Esophagus muscularis mucosa (tissue), 4 donors: ENCODE measurements at regions not wholly inside any gene's neighbourhood (a gene's known extent, or its start where the extent isn't known, plus 50 kb on each side); places are given as distances from the start of the nearest gene placed in this dataset.

Source experiments
- DNase-seq: peaks from one replicate; pipeline ENCODE4 v3.0.0-alpha.2; 2017; ENCODE audit errors: extremely low spot score
- H3K27ac ChIP-seq, 4 donors: fragments of 200-600 bp; sonication (generic); replicated peaks in 1 of 4; 1 replicate in 3 of 4; 2 replicates in 1 of 4; pipeline ENCODE4 v1.5.1; 2016 to 2019; ENCODE audit warnings: mild to moderate bottlenecking in 1 of 4
- H3K27me3 ChIP-seq, 4 donors: fragments of 200-600 bp; sonication (generic); one replicate each; pipeline versions ENCODE4 v1.5.1 to v1.6.0; 2016 to 2019
- H3K36me3 ChIP-seq, 4 donors: fragments of 200-600 bp; sonication (generic); one replicate each; pipeline ENCODE4 v1.5.1; 2016 to 2019
- H3K4me1 ChIP-seq, 4 donors: fragments of 200-600 bp; sonication (generic); one replicate each; pipeline ENCODE4 v1.5.1; 2016 to 2019
- H3K4me3 ChIP-seq, 4 donors: fragments of 200-600 bp; sonication (generic); 1 replicate in 2 of 4; 2 replicates in 2 of 4; pipeline ENCODE4 v1.5.1; 2016 to 2019; ENCODE audit warnings: mild to moderate bottlenecking in 4 of 4, moderate library complexity in 1 of 4
- H3K9me3 ChIP-seq, 4 donors: fragments of 200-600 bp; sonication (generic); 1 replicate in 3 of 4; 2 replicates in 1 of 4; pipeline ENCODE4 v1.5.1; 2016 to 2019
- CTCF ChIP-seq, 3 experiments: fragments of 200-600 bp in 2 of 3; fragments of 450-650 bp in 1 of 3; sonication (generic) in 2 of 3; IDR thresholded peaks; one replicate each; pipeline ENCODE4 v1.5.1; 2017 to 2019; ENCODE audit warnings: antibody characterized with exemption in 3 of 3, mild to moderate bottlenecking in 2 of 3, moderate library complexity in 1 of 3
- EP300 ChIP-seq: sonication (generic); formaldehyde crosslinking; IDR thresholded peaks from one replicate; pipeline ENCODE4 v1.6.1; 2017; ENCODE audit warnings: antibody characterized with exemption
- POLR2A ChIP-seq: fragments of 450-650 bp; IDR thresholded peaks from one replicate; pipeline ENCODE4 v1.6.1; 2017; ENCODE audit warnings: antibody characterized with exemption, moderate library complexity, mild to moderate bottlenecking, low read depth
- POLR2AphosphoS5 ChIP-seq, 2 donors: sonication (generic); formaldehyde crosslinking; IDR thresholded peaks; one replicate each; pipeline ENCODE4 v1.6.1; 2017; ENCODE audit warnings: antibody characterized with exemption in 2 of 2
- WGBS: methylation state at CpG from one replicate; pipeline ENCODE4 v1.1.5; 2018; 5-methylcytosine and 5-hydroxymethylcytosine counted together
- intact Hi-C: fragments of 100-400 bp; cut with DNase I; formaldehyde crosslinking; loops from one replicate; pipeline ENCODE4 v1.15.1; 2023

DNA sequence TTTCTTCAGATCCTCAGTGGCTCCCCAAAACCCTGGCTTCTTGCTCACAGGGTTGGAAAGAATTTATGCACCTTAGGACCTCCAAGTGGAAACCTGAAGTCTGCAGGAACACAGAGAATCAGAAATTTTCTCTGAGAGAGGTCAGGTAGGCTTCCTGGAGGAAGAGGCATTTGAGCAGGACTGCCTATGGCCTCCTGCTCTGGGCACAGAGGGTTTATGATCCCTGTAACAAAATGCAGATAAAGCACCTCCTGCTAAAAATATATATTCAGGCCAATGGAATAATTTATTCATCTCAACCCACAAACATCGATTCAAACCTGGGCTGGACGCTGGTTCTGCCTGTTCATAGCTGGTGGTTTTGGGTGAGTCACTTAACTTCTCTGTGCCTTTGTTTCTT, 68.1 kb upstream of the FGF3 start:
- peaks cover 0 to 75% (median 0%) of the 10 kb centered on the region in 4 donors for H3K27me3 ChIP-seq
- intact Hi-C loops: loop anchor here (5.0 kb wide), 1 partner anchor 200 kb away; no protein-coding TSS in a partner anchor
- no peak for DNase-seq

GRCh38 chr11:69887841-69888427, 68.7 kb upstream of the FGF3 start:
- intact Hi-C loops: loop anchor here (5.0 kb wide), 1 partner anchor 201 kb away; no protein-coding TSS in a partner anchor
- Histone ChIP-seq H3K27ac (no peak overlapping the region), H3K4me1 (peaks cover 0 to 15% (median 14%) of the 10 kb centered on the region in 4 donors), H3K4me3 (no peak overlapping the region), H3K9me3 (no peaks in the 10 kb centered on the region), H3K27me3 (peaks cover 0 to 76% (median 0%) of the 10 kb centered on the region in 4 donors), H3K36me3 (no peaks in the 10 kb centered on the region)
- WGBS: 78% methylated on average over 8 of the region's 10 CpGs
- DNase-seq: no peak
- no peak for TF ChIP-seq CTCF (IDR thresholded peaks at IDR 0.05)
- no peak for TF ChIP-seq POLR2A
- no peak for TF ChIP-seq POLR2AphosphoS5 (IDR thresholded peaks at IDR 0.05)
- TF ChIP-seq EP300: no peak

More for the DNA sequence above, 68.1 kb upstream of the FGF3 start:
- Histone ChIP-seq H3K9me3 (no peaks in the 10 kb centered on the region), H3K4me3 (no peak overlapping the region), H3K27ac (no peak overlapping the region), H3K36me3 (no peaks in the 10 kb centered on the region), H3K4me1 (peaks cover 0 to 15% (median 13%) of the 10 kb centered on the region in 4 donors)
- 81% methylated on average over 2 of the region's 2 CpGs for WGBS
- TF ChIP-seq POLR2AphosphoS5 (IDR thresholded peaks at IDR 0.05): no peak
- no peak for TF ChIP-seq CTCF (IDR thresholded peaks at IDR 0.05)
- no peak for TF ChIP-seq EP300
- no peak for TF ChIP-seq POLR2A

GRCh38 chr11:69888483-69889181, 69.4 kb upstream of the FGF3 start:
- no peak for DNase-seq
- Histone ChIP-seq H3K36me3 (no peaks in the 10 kb centered on the region), H3K4me1 (peaks cover 0 to 20% (median 15%) of the 10 kb centered on the region in 4 donors), H3K27me3 (peaks cover 0 to 76% (median 0%) of the 10 kb centered on the region in 4 donors), H3K27ac (no peak overlapping the region), H3K4me3 (no peak overlapping the region), H3K9me3 (no peaks in the 10 kb centered on the region)
- 26% methylated on average over 5 of the region's 13 CpGs for WGBS
- TF ChIP-seq CTCF (IDR thresholded peaks at IDR 0.05) (peak; percentile 59 to 90 (median 78)), POLR2AphosphoS5 (IDR thresholded peaks at IDR 0.05) (no peak)
- intact Hi-C loops: loop anchor here (5.0 kb wide), 1 partner anchor 201 kb away; no protein-coding TSS in a partner anchor

DNA sequence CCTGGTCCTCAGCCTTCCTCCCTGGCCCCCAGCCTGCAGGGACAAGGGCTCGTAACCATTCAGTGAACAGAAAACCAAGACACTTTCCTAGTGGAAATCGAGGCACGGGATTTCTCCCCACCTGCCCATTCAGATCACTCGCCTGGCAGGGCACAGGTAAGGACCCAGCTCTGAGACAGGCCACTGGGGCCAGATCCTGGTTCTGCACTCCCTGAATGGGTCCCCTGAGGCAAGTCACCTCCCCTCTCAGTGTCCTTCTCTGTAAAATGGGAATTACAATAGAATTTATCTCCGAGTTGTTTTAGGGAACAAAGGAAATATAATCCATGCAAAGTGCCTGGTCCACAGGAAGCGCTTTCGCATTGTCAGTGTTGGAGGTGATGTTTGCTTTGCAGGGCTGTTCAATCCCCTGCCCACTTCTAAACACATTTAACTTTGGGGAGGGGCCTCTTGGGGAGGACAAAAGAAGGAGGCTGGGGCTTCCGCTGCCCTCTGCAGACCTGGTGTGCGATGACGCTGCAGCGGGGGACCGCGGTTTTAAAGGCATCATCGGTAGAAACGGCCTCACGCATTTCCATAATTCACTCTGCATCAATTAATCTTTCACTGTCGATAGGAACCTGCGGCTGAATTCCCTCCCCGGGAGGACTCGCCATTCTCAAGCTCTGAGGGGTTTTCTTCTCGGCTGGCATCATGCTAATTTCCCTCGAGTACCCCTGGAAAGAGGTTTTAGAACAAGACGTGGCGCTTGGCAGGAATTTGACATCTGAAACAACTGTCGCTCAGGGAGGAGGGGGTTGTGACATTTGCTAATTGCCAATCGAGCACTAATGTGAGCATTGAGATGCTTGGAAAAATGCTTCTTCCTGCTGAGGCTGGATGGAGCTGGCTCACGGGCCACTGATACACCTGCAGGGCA, 70.4 kb upstream of the FGF3 start:
- H3K27ac ChIP-seq: no peak overlapping the region
- WGBS: 46% methylated on average over 27 of the region's 27 CpGs
- TF ChIP-seq EP300: no peak
- TF ChIP-seq CTCF (IDR thresholded peaks at IDR 0.05): no peak
- no peak for TF ChIP-seq POLR2AphosphoS5 (IDR thresholded peaks at IDR 0.05)
- TF ChIP-seq POLR2A: no peak
- H3K4me3 ChIP-seq: no peak overlapping the region
- peaks cover 0 to 20% (median 15%) of the 10 kb centered on the region in 4 donors for H3K4me1 ChIP-seq
- no peaks in the 10 kb centered on the region for H3K9me3 ChIP-seq
- peaks cover 0 to 73% (median 0%) of the 10 kb centered on the region in 4 donors for H3K27me3 ChIP-seq
- no peak for DNase-seq
- no peaks in the 10 kb centered on the region for H3K36me3 ChIP-seq
- intact Hi-C loops: loop anchor here (5.0 kb wide), 1 partner anchor 202 kb away; no protein-coding TSS in a partner anchor
